GM10248 (cell line): ENCODE measurements at regions not wholly inside any gene's neighbourhood (a gene's known extent, or its start where the extent isn't known, plus 50 kb on each side); places are given as distances from the start of the nearest gene placed in this dataset.

Source experiments
- CTCF ChIA-PET: fragments of 300-600 bp; sonication (Branson Sonifier 250); formaldehyde crosslinking; extraction: SDS; loops from one replicate; lab custom pipeline; 2021; ENCODE audit warnings: antibody characterized with exemption; lab: Yijun Ruan, JAX
- POLR2A ChIA-PET: fragments of 350-650 bp; sonication (Branson Sonifier 250); formaldehyde crosslinking; extraction: SDS; loops from one replicate; lab custom pipeline; 2020; ENCODE audit warnings: antibody characterized with exemption; lab: Yijun Ruan, JAX
- DNase-seq: peaks from one replicate; pipeline ENCODE4 v3.0.0; 2012; ENCODE audit errors: extremely low spot score
- CTCF ChIP-seq: IDR thresholded peaks from 2 replicates; pipeline ENCODE4 v1.5.1; 2012; ENCODE audit warnings: mild to moderate bottlenecking, low read depth; ENCODE audit errors: extremely low read depth, missing control alignments, control extremely low read depth

- DNase-seq: no peak
- no peak for TF ChIP-seq CTCF
- POLR2A ChIA-PET: no interaction called here
- CTCF ChIA-PET: no interaction called here
These were observed 1968.4 kb downstream of the EFNA5 start for GRCh38 chr5:105702323-105702722.

GRCh38 chr5:105696440-105696839 is 1974.3 kb downstream of the EFNA5 start:
- CTCF ChIA-PET: no interaction called here
- TF ChIP-seq CTCF: no peak
- POLR2A ChIA-PET: no interaction called here

GRCh38 chr5:105695941-105696340 is 1974.8 kb downstream of the EFNA5 start:
- DNase-seq: no peak
- CTCF ChIA-PET: interaction anchor here (1.2 kb wide), 1 partner anchor 52 kb away, joined by 3 read pairs; no protein-coding TSS in a partner anchor
- TF ChIP-seq CTCF: no peak
- POLR2A ChIA-PET: no interaction called here

More at GRCh38 chr5:105696440-105696839, 1974.3 kb downstream of the EFNA5 start:
- DNase-seq: no peak

- POLR2A ChIA-PET: no interaction called here
- CTCF ChIA-PET: no interaction called here
- TF ChIP-seq CTCF: no peak
- no peak for DNase-seq
These were observed 1981.1 kb downstream of the EFNA5 start for GRCh38 chr5:105689596-105689995.

GRCh38 chr5:105688227-105688792 is 1982.4 kb downstream of the EFNA5 start:
- TF ChIP-seq CTCF: no peak
- DNase-seq: no peak
- ChIA-PET POLR2A (no interaction called here), CTCF (no interaction called here)

- POLR2A ChIA-PET: no interaction called here
- no peak for TF ChIP-seq CTCF
- DNase-seq: no peak
- CTCF ChIA-PET: no interaction called here
These were observed 1983.2 kb downstream of the EFNA5 start for GRCh38 chr5:105687493-105687892.
